K562 (cell line): ENCODE measurements at regions not wholly inside any gene's neighbourhood (a gene's known extent, or its start where the extent isn't known, plus 50 kb on each side); places are given as distances from the start of the nearest gene placed in this dataset.

Source experiments
- ATAC-seq: fragments of 200-7000 bp; cut with Tn5 transposase; 3 replicates; pipeline ENCODE4 v1.9.1; 2020; ENCODE audit warnings: moderate library complexity
- BruUV-seq: library from RNA; stranded (reverse); fragments of 400-500 nt; replicated peaks from 2 replicates; lab custom pipeline; 2021; lab: Mats Ljungman, UMichigan
- CTCF ChIA-PET: fragments of 300-600 bp; formaldehyde crosslinking; extraction: SDS; loops from one replicate; lab custom pipeline; 2021; ENCODE audit warnings: low intra/inter-chr PET ratio; lab: Yijun Ruan, JAX
- POLR2A ChIA-PET: fragments of 300-600, 350-650 bp; sonication (Branson Sonifier 250); formaldehyde crosslinking; extraction: SDS; loops from one replicate; lab custom pipeline; 2021; ENCODE audit warnings: antibody characterized with exemption, inconsistent platforms; lab: Yijun Ruan, JAX
- DNase-seq, 4 experiments: peaks; one replicate each; pipeline versions ENCODE4 v3.0.0 to v3.0.0-alpha.2; 2011 to 2018; ENCODE audit warnings: low spot score in 3 of 4, mixed read lengths in 3 of 4; ENCODE audit errors: extremely low read depth in 1 of 4
- FAIRE-seq: peaks from 2 replicates; lab custom pipeline; 2011; peaks lifted over from hg19 to GRCh38; lab: Jason Lieb, UNC
- H2AFZ ChIP-seq: 2 replicates; pipeline ENCODE4 v1.6.0; 2011; ENCODE audit warnings: low read depth, low read length, control low read depth, inconsistent platforms
- H3K27ac ChIP-seq: fragments of 200-600 bp; 3 replicates; pipeline ENCODE4 v1.8.0; 2011; ENCODE audit warnings: low read depth, mild to moderate bottlenecking, control low read depth, inconsistent platforms, low read length, moderate library complexity, mixed read lengths; ENCODE audit errors: extremely low read depth
- H3K27me3 ChIP-seq, 2 experiments: fragments of 300-600 bp in 1 of 2; 2 replicates in 1 of 2; 3 replicates in 1 of 2; pipeline versions ENCODE4 v1.6.0 to v1.8.0; 2011; ENCODE audit warnings: inconsistent platforms in 2 of 2, low read length in 2 of 2, mild to moderate bottlenecking in 1 of 2, mixed read lengths in 1 of 2, moderate library complexity in 1 of 2; ENCODE audit not compliant: control insufficient read depth in 2 of 2, insufficient read depth in 2 of 2
- H3K36me3 ChIP-seq: fragments of 300-600 bp; 3 replicates; pipeline ENCODE4 v1.8.0; 2011; ENCODE audit warnings: mild to moderate bottlenecking, low read length, inconsistent platforms; ENCODE audit not compliant: control insufficient read depth, insufficient read depth
- H3K4me1 ChIP-seq, 2 experiments: fragments of 200-600 bp in 1 of 2; replicated peaks in 1 of 2; 2 replicates in 1 of 2; 3 replicates in 1 of 2; pipeline versions ENCODE4 v1.5.1 to v1.8.0; 2011; ENCODE audit warnings: inconsistent platforms in 2 of 2, low read length in 2 of 2, mild to moderate bottlenecking in 1 of 2, mixed read lengths in 1 of 2, moderate library complexity in 1 of 2; ENCODE audit not compliant: control insufficient read depth in 2 of 2, insufficient read depth in 2 of 2
- H3K4me2 ChIP-seq: 2 replicates; pipeline ENCODE4 v1.6.1; 2011; ENCODE audit warnings: low read length, control low read depth, inconsistent platforms, mixed read lengths; ENCODE audit not compliant: insufficient read depth
- H3K4me3 ChIP-seq: fragments of 200-600 bp; sonication (generic), shearing (Covaris generic); 2 replicates; pipeline ENCODE4 v1.5.1; 2016; ENCODE audit warnings: control low read depth, inconsistent platforms
- H3K79me2 ChIP-seq: fragments of 200-600 bp; 3 replicates; pipeline ENCODE4 v1.8.0; 2011; ENCODE audit warnings: low read length, inconsistent platforms; ENCODE audit not compliant: control insufficient read depth, insufficient read depth
- H3K9ac ChIP-seq, 2 experiments: 2 replicates each; pipeline versions ENCODE4 v1.6.0 to v1.6.1; 2011; ENCODE audit warnings: low read depth in 2 of 2, low read length in 2 of 2, control low read depth in 1 of 2, inconsistent platforms in 1 of 2, mild to moderate bottlenecking in 1 of 2, mixed read lengths in 1 of 2; ENCODE audit not compliant: insufficient read depth in 1 of 2
- H3K9me1 ChIP-seq: one replicate; pipeline ENCODE4 v1.6.0; 2011; ENCODE audit warnings: inconsistent platforms, mild to moderate bottlenecking, low read length, moderate library complexity; ENCODE audit not compliant: control insufficient read depth, insufficient read depth
- H3K9me3 ChIP-seq: replicated peaks from 2 replicates; pipeline ENCODE4 v1.5.1; 2011; ENCODE audit warnings: low read depth, low read length, inconsistent platforms; ENCODE audit not compliant: control insufficient read depth, insufficient read depth
- H4K20me1 ChIP-seq: replicated peaks from 2 replicates; pipeline ENCODE4 v1.6.1; 2011; ENCODE audit warnings: low read length, inconsistent platforms, mixed read lengths; ENCODE audit not compliant: control insufficient read depth, insufficient read depth
- CREB1 ChIP-seq, 2 experiments: sonication (generic) in 1 of 2; formaldehyde crosslinking in 1 of 2; IDR thresholded peaks; 2 replicates each; pipeline versions ENCODE4 v1.6.1 to v1.8.0; 2012 to 2022; ENCODE audit warnings: inconsistent platforms in 1 of 2, mild to moderate bottlenecking in 1 of 2, missing genetic modification reagents in 1 of 2, moderate library complexity in 1 of 2
- ID3 ChIP-seq, 2 experiments: fragments of 250-450 bp in 1 of 2; fragments of 450-650 bp in 1 of 2; sonication (Bioruptor Pico) in 1 of 2; IDR thresholded peaks; 2 replicates each; pipeline versions ENCODE4 v1.6.1 to v1.8.0; 2016 to 2021; ENCODE audit warnings: mild to moderate bottlenecking in 2 of 2, moderate library complexity in 2 of 2, missing compliant biosample characterization in 1 of 2, missing genetic modification characterization in 1 of 2
- JUND ChIP-seq, 2 experiments: IDR thresholded peaks; 2 replicates in 1 of 2; 3 replicates in 1 of 2; pipeline ENCODE4 v1.6.1; 2011; ENCODE audit warnings: borderline replicate concordance in 2 of 2, low read depth in 2 of 2, low read length in 2 of 2, improper control_type of control experiment in 1 of 2, missing biosample characterization in 1 of 2, missing genetic modification characterization in 1 of 2, missing genetic modification reagents in 1 of 2
- MEIS2 ChIP-seq: fragments of 450-650 bp; IDR thresholded peaks from 2 replicates; pipeline ENCODE4 v1.6.1; 2014; ENCODE audit warnings: mild to moderate bottlenecking; ENCODE audit not compliant: partially characterized antibody
- ZNF143 ChIP-seq: sonication (generic); formaldehyde crosslinking; IDR thresholded peaks from 2 replicates; pipeline ENCODE4 v1.9.0; 2022; ENCODE audit warnings: mild to moderate bottlenecking, missing genetic modification reagents
- ZNF239 ChIP-seq: fragments of 250-450 bp; sonication (Bioruptor Pico); IDR thresholded peaks from 2 replicates; pipeline ENCODE4 v1.4.0; 2020; ENCODE audit warnings: mild to moderate bottlenecking
- ZNF408 ChIP-seq: fragments of 250-450 bp; sonication (Bioruptor Pico); IDR thresholded peaks from 2 replicates; pipeline ENCODE4 v1.4.0; 2020; ENCODE audit warnings: low read depth, mild to moderate bottlenecking, moderate library complexity
- WGBS: fragments of 100-300 bp; shearing (Covaris generic); methylation state at CpG from one replicate; pipeline ENCODE4 v1.1.6; 2016; ENCODE audit warnings: low coverage, mixed read lengths; ENCODE audit not compliant: insufficient coverage; ENCODE audit errors: missing lambda C conversion rate; 5-methylcytosine and 5-hydroxymethylcytosine counted together
- in situ Hi-C: fragments of 300-500 bp; cut with MboI; formaldehyde crosslinking; loops from 4 replicates; pipeline ENCODE4 v1.15.0; 2018; ENCODE audit warnings: inconsistent platforms, mixed read lengths
- intact Hi-C: fragments of 100-400 bp; cut with micrococcal nuclease; formaldehyde crosslinking; loops from 2 replicates; pipeline ENCODE4 v1.14.2; 2022

GRCh38 chrX:131617182-131617581 is 73.3 kb downstream of the OR13H1 start:
- ChIA-PET POLR2A (no interaction called here), CTCF (no interaction called here)
- Histone ChIP-seq H3K27me3 (no peaks in the 10 kb centered on the region; a peak in 1 of 5 replicates), H3K9me3 (no peaks in the 10 kb centered on the region), H3K4me1 (no peaks in the 10 kb centered on the region), H3K36me3 (no peaks in the 10 kb centered on the region), H4K20me1 (no peaks in the 10 kb centered on the region), H3K9ac (no peak overlapping the region), H3K27ac (no peak overlapping the region), H3K4me3 (no peak overlapping the region), H3K79me2 (no peaks in the 10 kb centered on the region), H2AFZ (no peak overlapping the region), H3K9me1 (no peaks in the 10 kb centered on the region), H3K4me2 (no peak overlapping the region)
- WGBS: 0% methylated on average over 3 of the region's 3 CpGs
- DNase-seq (no peak), FAIRE-seq (no peak)
- BruUV-seq: no TSS peak
- in situ Hi-C loops: no loop called here
- TF ChIP-seq ID3 (CRISPR knock-in tag; IDR thresholded peaks at IDR 0.05): no peak
- TF ChIP-seq ID3 (tag; IDR thresholded peaks at IDR 0.05): no peak
- TF ChIP-seq ZNF239: no peak
- TF ChIP-seq JUND (IDR thresholded peaks at IDR 0.05; ENCODE audit: borderline replicate concordance, low read depth, low read length): no peak
- TF ChIP-seq JUND (tag; IDR thresholded peaks at IDR 0.05; ENCODE audit: borderline replicate concordance, low read depth, low read length): peak; percentile 28; the same call in 1 of the 3 replicates
- TF ChIP-seq ZNF143 (CRISPR knock-in tag): no peak
- TF ChIP-seq CREB1 (IDR thresholded peaks at IDR 0.05): no peak
- no peak for TF ChIP-seq CREB1 (CRISPR knock-in tag; IDR thresholded peaks at IDR 0.05)
- TF ChIP-seq ZNF408: no peak
- TF ChIP-seq MEIS2: peak; percentile 71
- TF ChIP-seq, all 486 proteins: peak for 2
- intact Hi-C loops: no loop called here
- no peak for ATAC-seq
